Endothelial cell of umbilical vein (primary cell): ENCODE measurements at regions not wholly inside any gene's neighbourhood (a gene's known extent, or its start where the extent isn't known, plus 50 kb on each side); places are given as distances from the start of the nearest gene placed in this dataset.

Experiments used
- BruUV-seq: library from RNA; stranded (reverse); fragments of 400-500 nt; replicated peaks from 2 replicates; lab custom pipeline; 2021; lab: Mats Ljungman, UMichigan
- CTCF ChIA-PET: fragments of 300-600, 350-600 bp; sonication (Branson Sonifier 250); formaldehyde crosslinking; loops from one replicate; lab custom pipeline; 2021; ENCODE audit warnings: antibody characterized with exemption, inconsistent platforms; lab: Charles Lee
- POLR2A ChIA-PET: fragments of 300-600, 350-600 bp; sonication (Branson Sonifier 250); formaldehyde crosslinking; loops from one replicate; lab custom pipeline; 2021; ENCODE audit warnings: antibody characterized with exemption, inconsistent platforms; lab: Charles Lee
- DNase-seq: peaks from one replicate; pipeline ENCODE4 v3.0.0-alpha.2; 2011; ENCODE audit warnings: low read depth, low spot score
- FAIRE-seq: peaks from 2 replicates; lab custom pipeline; 2011; peaks lifted over from hg19 to GRCh38; lab: Jason Lieb, UNC
- H2AFZ ChIP-seq: 2 replicates; pipeline ENCODE4 v1.6.0; 2012; ENCODE audit warnings: low read depth, low read length, control low read depth, inconsistent platforms
- H3K27ac ChIP-seq: 2 replicates; pipeline ENCODE4 v1.5.1; 2011; ENCODE audit warnings: low read depth, mild to moderate bottlenecking, control low read depth, low read length, moderate library complexity; ENCODE audit not compliant: insufficient read depth
- H3K27me3 ChIP-seq, 2 experiments: 2 replicates each; pipeline versions ENCODE4 v1.6.0 to v1.6.1; 2011; ENCODE audit warnings: low read length in 2 of 2, mixed read lengths in 1 of 2; ENCODE audit not compliant: control insufficient read depth in 2 of 2, insufficient read depth in 2 of 2
- H3K36me3 ChIP-seq, 2 experiments: 2 replicates in 1 of 2; 3 replicates in 1 of 2; pipeline ENCODE4 v1.5.1; 2011; ENCODE audit warnings: low read length in 2 of 2, mild to moderate bottlenecking in 1 of 2, moderate library complexity in 1 of 2; ENCODE audit not compliant: control insufficient read depth in 2 of 2, insufficient read depth in 2 of 2; ENCODE audit errors: extremely low read depth in 1 of 2
- H3K4me1 ChIP-seq: 3 replicates; pipeline ENCODE4 v1.5.1; 2011; ENCODE audit warnings: mild to moderate bottlenecking, low read length; ENCODE audit not compliant: control insufficient read depth, insufficient read depth; ENCODE audit errors: extremely low read depth
- H3K4me2 ChIP-seq: 2 replicates; pipeline ENCODE4 v1.6.1; 2011; ENCODE audit warnings: low read length, control low read depth, mixed read lengths; ENCODE audit not compliant: insufficient read depth
- H3K4me3 ChIP-seq, 3 experiments: fragments of 200-600 bp in 1 of 3; sonication (generic), shearing (Covaris generic) in 1 of 3; replicated peaks in 1 of 3; 2 replicates each; pipeline ENCODE4 v1.5.1; 2011 to 2016; ENCODE audit warnings: control low read depth in 3 of 3, low read length in 3 of 3, mild to moderate bottlenecking in 2 of 3, inconsistent platforms in 1 of 3, low read depth in 1 of 3, moderate library complexity in 1 of 3; ENCODE audit not compliant: insufficient read depth in 1 of 3
- H3K79me2 ChIP-seq: 2 replicates; pipeline ENCODE4 v1.6.0; 2012; ENCODE audit warnings: low read length, inconsistent platforms; ENCODE audit not compliant: control insufficient read depth, insufficient read depth
- H3K9ac ChIP-seq: replicated peaks from 2 replicates; pipeline ENCODE3; 2011; ENCODE audit warnings: low read length, control low read depth; ENCODE audit not compliant: insufficient read depth; ENCODE audit errors: extremely low read depth
- H3K9me1 ChIP-seq: replicated peaks from 3 replicates; pipeline ENCODE4 v1.6.0; 2011; ENCODE audit warnings: mild to moderate bottlenecking, low read length; ENCODE audit not compliant: control insufficient read depth, insufficient read depth; ENCODE audit errors: extremely low read depth
- H3K9me3 ChIP-seq: replicated peaks from 2 replicates; pipeline ENCODE4 v1.5.1; 2012; ENCODE audit warnings: low read length, inconsistent platforms; ENCODE audit not compliant: control insufficient read depth, insufficient read depth
- H4K20me1 ChIP-seq: replicated peaks from 2 replicates; pipeline ENCODE3; 2011; ENCODE audit warnings: mild to moderate bottlenecking, low read length; ENCODE audit not compliant: control insufficient read depth, insufficient read depth; ENCODE audit errors: extremely low read depth
- EZH2 ChIP-seq: IDR thresholded peaks from 2 replicates; pipeline ENCODE4 v1.6.1; 2012; ENCODE audit warnings: borderline replicate concordance, low read depth, mild to moderate bottlenecking, moderate library complexity, low read length, inconsistent platforms; ENCODE audit not compliant: severe bottlenecking
- FOS ChIP-seq: IDR thresholded peaks from 2 replicates; pipeline ENCODE4 v1.6.1; 2011; ENCODE audit warnings: mild to moderate bottlenecking, low read length, moderate library complexity, borderline replicate concordance; ENCODE audit not compliant: insufficient read depth
- GATA2 ChIP-seq: IDR thresholded peaks from 2 replicates; pipeline ENCODE4 v1.7.0; 2011; ENCODE audit warnings: low read depth, mild to moderate bottlenecking, moderate library complexity, mixed read lengths, low read length; ENCODE audit not compliant: insufficient read length, insufficient read depth
- JUN ChIP-seq: IDR thresholded peaks from 2 replicates; pipeline ENCODE4 v1.6.1; 2011; ENCODE audit warnings: borderline replicate concordance, low read depth; ENCODE audit not compliant: insufficient read length, insufficient read depth
- MAX ChIP-seq: IDR thresholded peaks from 2 replicates; pipeline ENCODE4 v1.6.1; 2011; ENCODE audit not compliant: insufficient read depth, insufficient read length
- MYC ChIP-seq: IDR thresholded peaks from one replicate; pipeline ENCODE4 v1.6.1; 2011; ENCODE audit warnings: mild to moderate bottlenecking, low read depth, low read length
- POLR2A ChIP-seq: IDR thresholded peaks from 2 replicates; pipeline ENCODE4 v1.6.1; 2012; ENCODE audit warnings: low read depth, mild to moderate bottlenecking, control low read depth, low read length
- POLR2AphosphoS5 ChIP-seq: IDR thresholded peaks from 2 replicates; pipeline ENCODE4 v1.6.1; 2012; ENCODE audit warnings: low read depth, mild to moderate bottlenecking, control low read depth, low read length, moderate library complexity; ENCODE audit not compliant: insufficient read depth
- dilution Hi-C: fragments of 300-500 bp; cut with MboI; formaldehyde crosslinking; loops from one replicate; pipeline ENCODE4 v1.15.0; 2019; ENCODE audit warnings: low sequenced_read_pairs; ENCODE audit not compliant: extremely low pct_ligation_motif_present
- intact Hi-C: fragments of 100-400 bp; cut with micrococcal nuclease; formaldehyde crosslinking; loops from one replicate; pipeline ENCODE4 v1.10.0; 2022
- TF ChIP-seq, protein P1 (sequence below), 2 donors: IDR thresholded peaks; 1 replicate in 1 of 2; 2 replicates in 1 of 2; pipeline ENCODE4 v1.5.1; 2011; ENCODE audit warnings: low read length in 2 of 2, mild to moderate bottlenecking in 2 of 2, moderate library complexity in 2 of 2, control low read depth in 1 of 2, inconsistent platforms in 1 of 2, low read depth in 1 of 2; ENCODE audit not compliant: insufficient read depth in 1 of 2; ENCODE audit errors: extremely low read depth in 1 of 2

DNA sequence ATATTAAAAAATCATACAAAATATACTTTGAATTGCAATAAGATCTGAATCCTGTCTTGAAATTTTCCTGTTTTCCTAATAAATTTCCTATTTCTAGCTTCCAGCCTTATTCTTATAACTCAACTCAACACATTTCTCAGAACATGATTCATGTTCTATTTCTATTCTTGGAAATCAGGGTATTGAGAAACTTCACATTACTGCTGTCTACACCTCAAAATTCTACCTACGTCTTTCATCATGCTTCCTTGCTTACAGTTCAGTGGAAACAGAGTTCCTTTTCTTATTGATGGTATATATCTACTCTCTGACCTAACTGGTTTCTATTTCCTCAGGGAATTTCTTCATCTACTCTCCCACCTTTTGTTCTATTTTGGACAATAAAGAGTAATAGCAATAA is 2139.0 kb downstream of the ARAP2 start:
- TF ChIP-seq POLR2AphosphoS5, result no peak
- TF ChIP-seq JUN, result no peak
- no peak for TF ChIP-seq GATA2
- TF ChIP-seq, protein P1, sequence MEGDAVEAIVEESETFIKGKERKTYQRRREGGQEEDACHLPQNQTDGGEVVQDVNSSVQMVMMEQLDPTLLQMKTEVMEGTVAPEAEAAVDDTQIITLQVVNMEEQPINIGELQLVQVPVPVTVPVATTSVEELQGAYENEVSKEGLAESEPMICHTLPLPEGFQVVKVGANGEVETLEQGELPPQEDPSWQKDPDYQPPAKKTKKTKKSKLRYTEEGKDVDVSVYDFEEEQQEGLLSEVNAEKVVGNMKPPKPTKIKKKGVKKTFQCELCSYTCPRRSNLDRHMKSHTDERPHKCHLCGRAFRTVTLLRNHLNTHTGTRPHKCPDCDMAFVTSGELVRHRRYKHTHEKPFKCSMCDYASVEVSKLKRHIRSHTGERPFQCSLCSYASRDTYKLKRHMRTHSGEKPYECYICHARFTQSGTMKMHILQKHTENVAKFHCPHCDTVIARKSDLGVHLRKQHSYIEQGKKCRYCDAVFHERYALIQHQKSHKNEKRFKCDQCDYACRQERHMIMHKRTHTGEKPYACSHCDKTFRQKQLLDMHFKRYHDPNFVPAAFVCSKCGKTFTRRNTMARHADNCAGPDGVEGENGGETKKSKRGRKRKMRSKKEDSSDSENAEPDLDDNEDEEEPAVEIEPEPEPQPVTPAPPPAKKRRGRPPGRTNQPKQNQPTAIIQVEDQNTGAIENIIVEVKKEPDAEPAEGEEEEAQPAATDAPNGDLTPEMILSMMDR (IDR thresholded peaks at IDR 0.05; ENCODE audit: extremely low read depth in 1 of 2, insufficient read depth in 1 of 2, low read depth in 1 of 2, low read length in 2 of 2), result no peak
- no peak for TF ChIP-seq POLR2A
- no TSS peak for BruUV-seq
- Histone ChIP-seq H3K9me1 (no peaks in the 10 kb centered on the region), H3K9me3 (no peaks in the 10 kb centered on the region), H3K27me3 (no peaks in the 10 kb centered on the region), H3K9ac (no peak overlapping the region), H3K4me1 (no peaks in the 10 kb centered on the region), H3K36me3 (no peaks in the 10 kb centered on the region), H3K79me2 (no peaks in the 10 kb centered on the region), H4K20me1 (no peaks in the 10 kb centered on the region), H3K4me2 (no peak overlapping the region), H2AFZ (no peak overlapping the region), H3K27ac (no peak overlapping the region), H3K4me3 (no peak overlapping the region)
- dilution Hi-C loops, result no loop called here
- FAIRE-seq (no peak), DNase-seq (no peak)
- ChIA-PET POLR2A (no interaction called here), CTCF (no interaction called here)
- intact Hi-C loops, result no loop called here

DNA sequence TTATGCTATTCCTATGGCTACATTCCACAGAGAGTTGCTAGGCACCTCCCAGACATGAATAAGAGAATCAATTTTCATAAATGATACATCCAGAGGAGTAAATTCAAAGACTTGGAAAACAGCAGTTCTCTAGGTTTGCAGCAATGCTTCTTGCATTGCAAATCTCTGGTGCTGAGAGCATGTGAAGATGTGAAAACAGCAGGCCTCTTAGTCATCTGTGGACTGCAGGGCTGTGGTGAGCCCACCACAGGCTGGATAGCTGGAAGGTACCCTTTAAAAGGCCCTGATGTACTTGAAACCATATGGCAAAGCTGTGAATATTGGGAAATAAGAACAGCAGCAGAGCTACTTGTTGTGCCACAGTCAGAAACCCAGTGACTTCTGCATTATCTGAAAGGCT is 2135.9 kb downstream of the ARAP2 start:
- no TSS peak for BruUV-seq
- Histone ChIP-seq H3K9ac (no peak overlapping the region), H2AFZ (no peak overlapping the region), H3K4me1 (no peaks in the 10 kb centered on the region), H3K9me3 (no peaks in the 10 kb centered on the region), H3K27ac (no peak overlapping the region), H4K20me1 (no peaks in the 10 kb centered on the region), H3K36me3 (no peaks in the 10 kb centered on the region), H3K79me2 (no peaks in the 10 kb centered on the region), H3K4me2 (no peak overlapping the region), H3K4me3 (no peak overlapping the region), H3K9me1 (no peaks in the 10 kb centered on the region), H3K27me3 (no peaks in the 10 kb centered on the region)
- ChIA-PET CTCF (no interaction called here), POLR2A (no interaction called here)
- dilution Hi-C loops (no loop called here), intact Hi-C loops (no loop called here)
- TF ChIP-seq FOS, result no peak
- TF ChIP-seq MAX, result no peak
- no peak for TF ChIP-seq POLR2AphosphoS5
- TF ChIP-seq POLR2A, result no peak
- no peak for TF ChIP-seq MYC
- no peak for TF ChIP-seq EZH2
- no peak for TF ChIP-seq GATA2
- no peak for TF ChIP-seq JUN
- TF ChIP-seq, protein P1 (IDR thresholded peaks at IDR 0.05; ENCODE audit: extremely low read depth in 1 of 2, insufficient read depth in 1 of 2, low read depth in 1 of 2, low read length in 2 of 2), result no peak
- DNase-seq, result no peak
- no peak for FAIRE-seq
